MM.1S (cell line): ENCODE measurements at regions not wholly inside any gene's neighbourhood (a gene's known extent, or its start where the extent isn't known, plus 50 kb on each side); places are given as distances from the start of the nearest gene placed in this dataset.

ENCODE experiments used
- DNase-seq: peaks from one replicate; pipeline ENCODE4 v3.0.0-alpha.2; 2015
- H2AFZ ChIP-seq: fragments of 300-600 bp; sonication (generic); 2 replicates; pipeline ENCODE4 v1.6.0; 2016; ENCODE audit warnings: antibody characterized with exemption, low read length
- H3F3A ChIP-seq: fragments of 300-600 bp; sonication (generic); 2 replicates; pipeline ENCODE4 v1.6.1; 2016; ENCODE audit warnings: mild to moderate bottlenecking, antibody characterized with exemption, low read length, moderate library complexity, mixed read lengths; ENCODE audit not compliant: insufficient read depth
- H3K27ac ChIP-seq: fragments of 300-600 bp; sonication (generic); 2 replicates; pipeline ENCODE4 v1.5.1; 2016; ENCODE audit warnings: mild to moderate bottlenecking, low read length
- H3K27me3 ChIP-seq: fragments of 300-600 bp; sonication (generic); replicated peaks from 2 replicates; pipeline ENCODE4 v1.6.0; 2016; ENCODE audit warnings: low read length; ENCODE audit not compliant: insufficient read depth
- H3K36me3 ChIP-seq: fragments of 300-600 bp; sonication (generic); replicated peaks from 2 replicates; pipeline ENCODE4 v1.6.1; 2016; ENCODE audit warnings: mild to moderate bottlenecking, low read length, mixed read lengths; ENCODE audit not compliant: insufficient read depth
- H3K4me1 ChIP-seq: fragments of 300-600 bp; sonication (generic); 2 replicates; pipeline ENCODE4 v1.6.1; 2016; ENCODE audit warnings: low read length, mixed read lengths
- H3K4me2 ChIP-seq: fragments of 300-600 bp; sonication (generic); 2 replicates; pipeline ENCODE4 v1.6.0; 2016; ENCODE audit warnings: low read depth, low read length
- H3K4me3 ChIP-seq: fragments of 300-600 bp; sonication (generic); 2 replicates; pipeline ENCODE4 v1.5.1; 2016; ENCODE audit warnings: low read length, mixed read lengths
- H3K79me2 ChIP-seq: fragments of 300-600 bp; sonication (generic); 2 replicates; pipeline ENCODE4 v1.6.1; 2016; ENCODE audit warnings: mixed run types, low read length, mixed read lengths
- H3K9ac ChIP-seq: fragments of 300-600 bp; sonication (generic); 2 replicates; pipeline ENCODE4 v1.6.1; 2016; ENCODE audit warnings: low read length, mixed read lengths
- H3K9me2 ChIP-seq: fragments of 300-600 bp; sonication (generic); replicated peaks from 2 replicates; pipeline ENCODE4 v1.6.1; 2016; ENCODE audit warnings: mild to moderate bottlenecking, low read length, mixed read lengths; ENCODE audit not compliant: insufficient read depth
- H3K9me3 ChIP-seq: fragments of 300-600 bp; sonication (generic); replicated peaks from 2 replicates; pipeline ENCODE4 v1.6.1; 2016; ENCODE audit warnings: mild to moderate bottlenecking, low read length, mixed read lengths; ENCODE audit not compliant: insufficient read depth
- H4K20me1 ChIP-seq: fragments of 300-600 bp; sonication (generic); 2 replicates; pipeline ENCODE4 v1.6.1; 2016; ENCODE audit warnings: mild to moderate bottlenecking, low read length, moderate library complexity, mixed read lengths; ENCODE audit not compliant: insufficient read depth
- CTCF ChIP-seq: fragments of 300-600 bp; sonication (generic); IDR thresholded peaks from 2 replicates; pipeline ENCODE4 v1.5.1; 2016; ENCODE audit warnings: antibody characterized with exemption, low read length, mixed read lengths
- EZH2 ChIP-seq: fragments of 300-600 bp; sonication (generic); optimal IDR thresholded peaks from 2 replicates; pipeline ENCODE3; 2017; ENCODE audit warnings: low read depth, mild to moderate bottlenecking, antibody characterized with exemption, low read length, mixed read lengths
- EZH2phosphoT487 ChIP-seq: fragments of 300-600 bp; sonication (generic); IDR thresholded peaks from 2 replicates; pipeline ENCODE4 v1.6.1; 2018; ENCODE audit warnings: antibody characterized with exemption, low read length

DNA sequence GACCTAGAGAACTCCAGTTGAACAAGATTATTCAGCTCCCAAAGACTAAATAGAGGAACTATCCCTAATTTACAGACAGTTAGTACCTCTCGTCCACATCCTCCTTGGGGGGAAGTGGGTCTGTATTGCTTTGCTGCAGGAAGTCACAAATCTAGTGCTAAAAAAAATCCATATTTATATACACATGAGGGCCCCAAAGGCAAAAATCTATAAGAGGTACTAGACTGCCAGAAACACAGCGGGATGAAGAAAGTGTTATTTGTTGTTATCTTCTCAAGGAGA, 190.1 kb downstream of the TTC8 start:
- DNase-seq = no peak
- no peaks in the 10 kb centered on the region for H3K79me2 ChIP-seq
- H3K4me1 ChIP-seq = no peaks in the 10 kb centered on the region
- no peak overlapping the region for H3K4me3 ChIP-seq
- H3F3A ChIP-seq = no peaks in the 10 kb centered on the region
- no peaks in the 10 kb centered on the region for H3K9me3 ChIP-seq
- no peaks in the 10 kb centered on the region for H3K9me2 ChIP-seq
- H3K4me2 ChIP-seq = no peak overlapping the region
- H3K36me3 ChIP-seq = no peaks in the 10 kb centered on the region
- TF ChIP-seq EZH2 (no peak), EZH2phosphoT487 (no peak), CTCF (no peak)
- no peaks in the 10 kb centered on the region for H3K27me3 ChIP-seq
- H3K27ac ChIP-seq = no peak overlapping the region
- H4K20me1 ChIP-seq = no peaks in the 10 kb centered on the region
- H3K9ac ChIP-seq = no peak overlapping the region
- no peak overlapping the region for H2AFZ ChIP-seq

- TF ChIP-seq EZH2phosphoT487 = no peak
- TF ChIP-seq EZH2 = no peak
- no peak for TF ChIP-seq CTCF
- H2AFZ ChIP-seq = no peak overlapping the region
- H3K4me1 ChIP-seq = no peaks in the 10 kb centered on the region
- H3K9me3 ChIP-seq = no peaks in the 10 kb centered on the region
- H3K79me2 ChIP-seq = no peaks in the 10 kb centered on the region
- H3K27ac ChIP-seq = no peak overlapping the region
- no peaks in the 10 kb centered on the region for H3K36me3 ChIP-seq
- H3K4me2 ChIP-seq = no peak overlapping the region
- H3K27me3 ChIP-seq = no peaks in the 10 kb centered on the region
- no peak overlapping the region for H3K4me3 ChIP-seq
- no peak overlapping the region for H3K9ac ChIP-seq
- no peak for DNase-seq
- no peaks in the 10 kb centered on the region for H3K9me2 ChIP-seq
- no peaks in the 10 kb centered on the region for H3F3A ChIP-seq
- no peaks in the 10 kb centered on the region for H4K20me1 ChIP-seq
These were observed 190.6 kb downstream of the TTC8 start for GRCh38 chr14:89015016-89015415.

GRCh38 chr14:89017417-89017816, 193.0 kb downstream of the TTC8 start:
- Histone ChIP-seq H3F3A (no peaks in the 10 kb centered on the region), H3K9me3 (no peaks in the 10 kb centered on the region), H3K79me2 (no peaks in the 10 kb centered on the region), H3K36me3 (no peaks in the 10 kb centered on the region), H4K20me1 (no peaks in the 10 kb centered on the region), H3K27ac (no peak overlapping the region), H2AFZ (no peak overlapping the region), H3K4me2 (no peak overlapping the region), H3K4me1 (no peaks in the 10 kb centered on the region), H3K27me3 (no peaks in the 10 kb centered on the region), H3K9me2 (no peaks in the 10 kb centered on the region), H3K9ac (no peak overlapping the region), H3K4me3 (no peak overlapping the region)
- DNase-seq = no peak
- TF ChIP-seq EZH2phosphoT487 (no peak), EZH2 (no peak)

DNA sequence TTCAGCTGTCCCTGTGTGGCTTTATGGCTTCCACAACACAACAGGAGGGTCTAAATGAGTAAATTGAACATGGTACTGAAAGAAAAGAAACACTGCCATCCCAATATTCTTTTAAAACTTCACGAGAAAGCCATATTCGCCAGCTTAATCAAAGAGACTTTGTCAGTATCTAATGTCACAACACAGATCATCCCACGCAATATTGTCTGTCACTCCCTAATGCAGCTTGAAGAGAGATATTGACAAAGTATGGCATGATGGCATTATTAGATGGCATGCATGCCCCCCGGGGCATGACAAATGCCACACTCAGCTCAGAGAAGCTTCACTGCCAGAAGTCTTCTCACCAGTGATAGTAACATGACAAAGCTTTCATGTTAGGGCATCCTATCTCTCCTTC, 197.8 kb downstream of the TTC8 start:
- no peak for DNase-seq
- H2AFZ ChIP-seq = no peak overlapping the region
- H3F3A ChIP-seq = no peaks in the 10 kb centered on the region
- no peaks in the 10 kb centered on the region for H3K36me3 ChIP-seq
- H3K27ac ChIP-seq = no peak overlapping the region
- H3K9me3 ChIP-seq = no peaks in the 10 kb centered on the region
- no peak for TF ChIP-seq EZH2
- H3K4me1 ChIP-seq = no peaks in the 10 kb centered on the region
- no peaks in the 10 kb centered on the region for H3K27me3 ChIP-seq
- no peak overlapping the region for H3K4me3 ChIP-seq
- no peaks in the 10 kb centered on the region for H3K79me2 ChIP-seq
- no peak overlapping the region for H3K9ac ChIP-seq
- no peak overlapping the region for H3K4me2 ChIP-seq
- no peaks in the 10 kb centered on the region for H3K9me2 ChIP-seq
- H4K20me1 ChIP-seq = no peaks in the 10 kb centered on the region
